DND-41 (cell line): ENCODE measurements at regions not wholly inside any gene's neighbourhood (a gene's known extent, or its start where the extent isn't known, plus 50 kb on each side); places are given as distances from the start of the nearest gene placed in this dataset.

Source experiments
- EZH2 ChIP-seq: IDR thresholded peaks from 3 replicates; pipeline ENCODE4 v1.6.1; 2012; ENCODE audit warnings: borderline replicate concordance, low read depth, mild to moderate bottlenecking, moderate library complexity, low read length, inconsistent platforms; ENCODE audit not compliant: severe bottlenecking
- TF ChIP-seq, protein P1 (sequence below): IDR thresholded peaks from 2 replicates; pipeline ENCODE4 v1.5.1; 2012; ENCODE audit warnings: borderline replicate concordance, low read length, moderate library complexity, mild to moderate bottlenecking; ENCODE audit not compliant: poor library complexity, severe bottlenecking; ENCODE audit errors: extremely low read depth

DNA sequence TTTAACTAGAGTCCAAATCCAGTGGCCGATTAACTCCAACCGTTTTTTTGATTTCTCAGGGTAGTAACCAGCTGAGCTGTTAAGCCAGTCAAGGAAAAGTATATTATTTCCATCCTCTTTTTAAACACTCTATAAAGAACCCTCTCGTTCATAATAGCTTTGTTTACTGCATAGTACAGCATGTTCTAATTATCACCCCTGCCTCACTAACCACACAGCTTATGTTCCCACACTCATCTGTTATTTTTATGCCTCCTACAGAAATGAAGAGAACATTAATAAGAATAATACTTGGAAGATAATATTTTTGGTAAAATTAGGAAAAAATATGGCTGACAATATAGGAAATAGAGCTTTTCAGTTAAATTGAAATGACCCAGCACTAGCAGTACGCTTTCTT lies 2132.8 kb upstream of the CELF4 start:
- TF ChIP-seq, protein P1, sequence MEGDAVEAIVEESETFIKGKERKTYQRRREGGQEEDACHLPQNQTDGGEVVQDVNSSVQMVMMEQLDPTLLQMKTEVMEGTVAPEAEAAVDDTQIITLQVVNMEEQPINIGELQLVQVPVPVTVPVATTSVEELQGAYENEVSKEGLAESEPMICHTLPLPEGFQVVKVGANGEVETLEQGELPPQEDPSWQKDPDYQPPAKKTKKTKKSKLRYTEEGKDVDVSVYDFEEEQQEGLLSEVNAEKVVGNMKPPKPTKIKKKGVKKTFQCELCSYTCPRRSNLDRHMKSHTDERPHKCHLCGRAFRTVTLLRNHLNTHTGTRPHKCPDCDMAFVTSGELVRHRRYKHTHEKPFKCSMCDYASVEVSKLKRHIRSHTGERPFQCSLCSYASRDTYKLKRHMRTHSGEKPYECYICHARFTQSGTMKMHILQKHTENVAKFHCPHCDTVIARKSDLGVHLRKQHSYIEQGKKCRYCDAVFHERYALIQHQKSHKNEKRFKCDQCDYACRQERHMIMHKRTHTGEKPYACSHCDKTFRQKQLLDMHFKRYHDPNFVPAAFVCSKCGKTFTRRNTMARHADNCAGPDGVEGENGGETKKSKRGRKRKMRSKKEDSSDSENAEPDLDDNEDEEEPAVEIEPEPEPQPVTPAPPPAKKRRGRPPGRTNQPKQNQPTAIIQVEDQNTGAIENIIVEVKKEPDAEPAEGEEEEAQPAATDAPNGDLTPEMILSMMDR, result no peak
- TF ChIP-seq EZH2, result no peak
